GM12878 (cell line): ENCODE measurements at regions not wholly inside any gene's neighbourhood (a gene's known extent, or its start where the extent isn't known, plus 50 kb on each side); places are given as distances from the start of the nearest gene placed in this dataset.

Experiments used
- CTCF ChIP-seq, 3 experiments: IDR thresholded peaks in 2 of 3; conservative IDR thresholded peaks in 1 of 3; 2 replicates each; pipeline ENCODE4 v1.5.1; 2011; ENCODE audit warnings: low read depth in 3 of 3, low read length in 3 of 3, mild to moderate bottlenecking in 3 of 3, control low read depth in 2 of 3, moderate library complexity in 2 of 3, inconsistent platforms in 1 of 3, mixed read lengths in 1 of 3; ENCODE audit not compliant: control insufficient read depth in 2 of 3, insufficient read depth in 1 of 3; ENCODE audit errors: extremely low read depth in 1 of 3
- EGR1 ChIP-seq, 2 experiments: IDR thresholded peaks; 1 replicate in 1 of 2; 2 replicates in 1 of 2; pipeline ENCODE4 v1.6.1; 2011 to 2012; ENCODE audit warnings: low read depth in 2 of 2, low read length in 2 of 2, borderline replicate concordance in 1 of 2, mild to moderate bottlenecking in 1 of 2, moderate library complexity in 1 of 2
- SRF ChIP-seq, 2 experiments: IDR thresholded peaks; 2 replicates each; pipeline ENCODE4 v1.6.1; 2011; ENCODE audit warnings: low read depth in 2 of 2, low read length in 2 of 2, mild to moderate bottlenecking in 1 of 2, moderate library complexity in 1 of 2

DNA sequence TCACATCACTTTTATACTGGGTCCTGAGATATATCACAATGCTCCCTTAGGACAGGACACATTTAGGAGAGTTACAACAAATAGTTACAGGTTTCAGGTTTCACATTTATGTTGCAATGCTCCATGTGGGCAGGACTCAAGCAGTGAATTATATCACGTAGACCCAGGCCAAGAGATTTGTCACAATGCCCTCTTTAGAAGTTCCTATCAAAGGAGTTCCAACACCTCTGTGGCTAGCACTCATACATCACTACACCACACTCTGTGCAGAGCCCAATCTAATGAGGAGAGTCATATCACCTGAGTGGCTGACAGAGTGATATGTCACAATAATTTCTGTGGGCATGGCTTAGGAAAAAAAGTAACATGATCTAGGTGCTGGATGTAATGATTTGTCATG, 1068.2 kb upstream of the AMELY start:
- TF ChIP-seq CTCF (IDR thresholded peaks at IDR 0.05 in 2 of 3, conservative IDR thresholded peaks at IDR 0.05 in 1 of 3; ENCODE audit: control insufficient read depth in 2 of 3, extremely low read depth in 1 of 3, insufficient read depth in 1 of 3, low read depth in 3 of 3, low read length in 3 of 3) = no peak
- no peak for TF ChIP-seq EGR1 (IDR thresholded peaks at IDR 0.05; ENCODE audit: borderline replicate concordance in 1 of 2, low read depth in 2 of 2, low read length in 2 of 2)
- TF ChIP-seq SRF (IDR thresholded peaks at IDR 0.05; ENCODE audit: low read depth in 2 of 2, low read length in 2 of 2) = no peak
